ENCODE measurements at regions not wholly inside any gene's neighbourhood (a gene's known extent, or its start where the extent isn't known, plus 50 kb on each side); places are given as distances from the start of the nearest gene placed in this dataset.

GRCh38 chr3:99434190-99434589, 204.2 kb upstream of the COL8A1 start:
- no peak for DNase-seq (ENCODE audit: low spot score)

- no peak for DNase-seq (ENCODE audit: low spot score)
Observed at GRCh38 chr3:99430348-99431134, 207.9 kb upstream of the COL8A1 start.

GRCh38 chr3:99429502-99429901, 208.9 kb upstream of the COL8A1 start:
- no peak for DNase-seq (ENCODE audit: low spot score)

GRCh38 chr3:99425930-99426329, 212.5 kb upstream of the COL8A1 start:
- DNase-seq (ENCODE audit: low spot score), result no peak

GRCh38 chr3:99419116-99419515, 219.3 kb upstream of the COL8A1 start:
- DNase-seq (ENCODE audit: low spot score), result no peak

GRCh38 chr3:99418709-99419108, 219.7 kb upstream of the COL8A1 start:
- no peak for DNase-seq (ENCODE audit: low spot score)

- DNase-seq (ENCODE audit: low spot score), result no peak
Observed at GRCh38 chr3:99418209-99418635, 220.2 kb upstream of the COL8A1 start.

- DNase-seq (ENCODE audit: low spot score), result no peak
Observed at GRCh38 chr3:99413504-99413903, 224.9 kb upstream of the COL8A1 start.

- DNase-seq (ENCODE audit: low spot score), result no peak
Observed at GRCh38 chr3:99410789-99411311, 227.5 kb upstream of the COL8A1 start.

GRCh38 chr3:99409961-99410360, 228.4 kb upstream of the COL8A1 start:
- no peak for DNase-seq (ENCODE audit: low spot score)

- DNase-seq (ENCODE audit: low spot score), result no peak
Observed at GRCh38 chr3:99407257-99407656, 231.1 kb upstream of the COL8A1 start.

- DNase-seq (ENCODE audit: low spot score), result no peak
Observed at GRCh38 chr3:99402755-99403154, 235.6 kb upstream of the COL8A1 start.

- no peak for DNase-seq (ENCODE audit: low spot score)
Observed at GRCh38 chr3:99400352-99400751, 238.0 kb upstream of the COL8A1 start.

GRCh38 chr3:99396651-99397275, 241.6 kb upstream of the COL8A1 start:
- DNase-seq (ENCODE audit: low spot score), result no peak

GRCh38 chr3:99394831-99395778, 243.3 kb upstream of the COL8A1 start:
- no peak for DNase-seq (ENCODE audit: low spot score)

- DNase-seq (ENCODE audit: low spot score), result no peak
Observed at GRCh38 chr3:99393961-99394360, 244.4 kb upstream of the COL8A1 start.

- no peak for DNase-seq (ENCODE audit: low spot score)
Observed at GRCh38 chr3:99388780-99389179, 249.6 kb upstream of the COL8A1 start.

- no peak for DNase-seq (ENCODE audit: low spot score)
Observed at GRCh38 chr3:99384596-99384995, 253.8 kb upstream of the COL8A1 start.

GRCh38 chr3:99376926-99377325, 261.5 kb upstream of the COL8A1 start:
- no peak for DNase-seq (ENCODE audit: low spot score)

- DNase-seq (ENCODE audit: low spot score), result no peak
Observed at GRCh38 chr3:99373846-99374210, 264.6 kb upstream of the COL8A1 start.

- no peak for DNase-seq (ENCODE audit: low spot score)
Observed at GRCh38 chr3:99373088-99373845, 265.1 kb upstream of the COL8A1 start.
